Inflammatory macrophage treated with lipopolysaccharide for 1 hour (primary cell): ENCODE measurements at regions not wholly inside any gene's neighbourhood (a gene's known extent, or its start where the extent isn't known, plus 50 kb on each side); places are given as distances from the start of the nearest gene placed in this dataset.

Source experiments
- DNase-seq, 2 donors: peaks; one replicate each; pipeline ENCODE4 v3.0.0-alpha.2; 2020 to 2022

GRCh38 chr1:184221087-184221486 is 165.7 kb upstream of the C1orf21 start:
- DNase-seq = no peak

GRCh38 chr1:184222652-184223052 is 164.2 kb upstream of the C1orf21 start:
- peak; percentile 59 to 94 for DNase-seq

- no peak for DNase-seq
Observed at GRCh38 chr1:184223216-184223615, 163.6 kb upstream of the C1orf21 start.

DNA sequence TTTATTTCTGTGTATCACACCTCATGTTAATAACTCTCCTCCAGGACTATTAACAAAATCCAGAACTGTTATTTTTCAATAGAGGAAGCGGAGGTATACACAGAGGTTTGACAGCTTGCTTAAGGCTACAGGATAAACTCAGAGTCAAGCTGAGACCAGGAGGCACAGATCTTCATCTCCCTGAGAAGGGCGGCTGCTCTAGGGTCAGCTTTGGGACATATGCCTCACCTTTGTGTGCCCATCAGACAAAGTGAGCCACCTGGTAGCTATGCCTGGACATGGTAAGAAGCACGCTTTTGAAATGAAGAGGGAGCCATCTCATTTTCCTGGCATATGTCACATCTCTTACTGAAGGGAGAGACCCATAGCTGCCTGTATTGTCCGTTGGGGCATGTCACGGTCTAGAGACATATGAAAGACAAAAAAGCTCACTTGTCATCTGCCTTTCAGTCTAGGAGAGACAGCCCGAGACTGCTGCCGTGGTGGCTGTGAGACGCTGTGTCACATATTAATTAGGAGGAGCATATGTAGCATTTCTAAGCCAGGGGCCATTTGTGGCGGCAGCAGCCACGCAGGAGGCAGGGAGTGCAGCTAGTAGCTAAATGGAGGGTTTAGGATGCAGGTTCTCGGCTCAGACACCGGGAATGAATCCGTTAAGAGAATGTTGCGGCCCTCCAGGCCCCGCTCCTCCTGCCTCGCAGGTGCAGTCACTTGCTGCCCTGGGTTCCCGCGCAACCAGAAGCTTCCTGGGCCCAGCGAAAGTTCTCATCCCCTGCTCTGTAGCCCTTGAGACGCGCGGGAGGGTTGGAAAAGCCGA is 161.3 kb upstream of the C1orf21 start:
- no peak for DNase-seq

DNA sequence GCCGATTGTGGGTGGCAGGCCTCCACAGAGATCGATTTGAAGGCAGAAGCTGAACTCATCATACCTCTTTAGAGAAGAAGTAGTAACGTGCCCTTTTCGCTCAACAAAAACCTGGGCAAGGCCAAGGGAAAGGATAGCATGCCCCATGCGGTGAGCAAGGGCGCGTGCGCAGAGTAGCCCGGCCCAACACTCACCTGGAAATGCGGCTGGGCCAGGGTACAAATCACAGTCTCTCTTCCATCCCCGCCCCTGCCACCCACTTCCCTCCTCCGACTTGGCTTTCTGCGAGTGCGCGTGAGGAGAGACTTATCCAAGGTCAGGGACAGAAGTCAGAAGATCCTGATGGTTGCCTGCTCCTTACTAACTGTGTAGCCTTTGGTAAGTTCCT is 160.7 kb upstream of the C1orf21 start:
- no peak for DNase-seq

DNA sequence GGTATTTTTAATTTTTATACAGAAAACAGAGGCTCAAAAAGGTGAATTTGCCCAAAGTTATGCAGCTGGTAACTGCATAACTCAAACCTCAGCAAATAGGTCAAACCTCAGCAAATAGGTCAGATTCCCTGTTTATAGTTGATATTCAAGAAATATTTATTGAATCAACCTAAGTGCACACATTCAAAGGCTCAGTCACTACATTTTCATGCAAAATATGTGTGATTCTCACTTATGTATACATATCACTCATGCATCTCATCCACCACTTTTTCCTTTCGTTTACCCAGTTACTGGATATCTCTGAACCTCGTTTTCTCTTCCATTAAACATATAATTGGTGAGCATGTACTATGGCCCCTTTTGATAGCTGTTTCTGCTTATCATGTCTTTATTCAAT is 158.3 kb upstream of the C1orf21 start:
- DNase-seq = no peak

DNA sequence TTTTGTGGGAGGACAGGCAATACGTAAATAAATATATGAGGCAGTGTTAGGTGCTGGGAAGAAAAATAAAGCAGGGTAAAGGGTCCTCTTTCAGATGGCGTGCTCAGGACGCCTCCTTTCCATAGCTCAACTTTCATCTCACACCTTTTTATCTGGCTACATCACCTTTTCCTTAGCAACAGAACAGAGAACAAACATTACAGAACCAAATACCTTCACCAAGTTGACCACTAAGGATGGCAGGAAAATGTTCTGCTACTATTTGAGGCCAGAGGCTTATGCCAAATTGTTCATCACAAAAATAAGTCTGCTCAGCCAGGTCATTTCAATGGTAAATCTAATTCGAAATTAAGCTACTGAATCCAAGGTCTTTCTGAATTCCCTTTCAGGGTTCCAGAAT is 149.2 kb upstream of the C1orf21 start:
- DNase-seq = no peak

DNA sequence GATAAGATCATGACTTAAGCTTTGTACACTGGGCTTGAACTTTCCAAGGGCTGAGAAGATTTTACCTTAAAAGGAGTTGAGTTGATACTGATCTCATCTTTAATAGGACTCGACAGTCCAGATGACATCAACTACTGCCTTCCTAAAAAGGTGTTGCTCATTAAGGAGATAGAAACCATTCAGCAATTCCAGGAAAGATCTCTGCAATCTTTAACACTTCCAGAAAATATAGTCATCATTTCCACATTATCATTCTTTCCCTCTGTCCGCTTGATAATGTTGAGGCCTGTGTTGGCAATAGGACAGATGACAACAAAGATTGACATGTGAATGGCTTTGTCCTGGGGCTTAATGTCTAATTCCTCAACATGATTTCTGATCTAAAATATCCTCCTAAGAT is 145.4 kb upstream of the C1orf21 start:
- DNase-seq = no peak

DNA sequence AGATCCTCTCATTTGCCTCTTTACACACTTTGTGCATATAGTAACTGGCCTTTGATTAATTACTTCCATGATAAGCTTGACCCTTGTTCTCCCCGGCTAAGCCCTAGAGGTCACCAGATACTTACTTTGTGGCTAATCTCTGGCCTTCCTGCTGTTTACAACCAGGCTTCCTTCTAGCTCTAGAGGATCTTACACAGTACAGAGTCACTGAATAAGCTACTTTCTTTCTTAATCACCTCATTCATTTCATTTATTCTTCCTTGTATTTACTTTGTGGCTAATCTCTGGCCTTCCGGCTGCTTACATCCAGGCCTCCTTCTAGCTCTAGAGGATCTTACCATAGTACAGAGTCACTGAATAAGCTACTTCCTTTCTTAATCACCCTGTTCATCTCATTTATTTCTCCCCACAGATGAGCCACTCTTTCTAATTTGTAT is 144.3 kb upstream of the C1orf21 start:
- DNase-seq = no peak

- no peak for DNase-seq
Observed at GRCh38 chr1:184244962-184245361, 141.9 kb upstream of the C1orf21 start.

- DNase-seq = no peak
Observed at GRCh38 chr1:184247671-184248070, 139.2 kb upstream of the C1orf21 start.

DNA sequence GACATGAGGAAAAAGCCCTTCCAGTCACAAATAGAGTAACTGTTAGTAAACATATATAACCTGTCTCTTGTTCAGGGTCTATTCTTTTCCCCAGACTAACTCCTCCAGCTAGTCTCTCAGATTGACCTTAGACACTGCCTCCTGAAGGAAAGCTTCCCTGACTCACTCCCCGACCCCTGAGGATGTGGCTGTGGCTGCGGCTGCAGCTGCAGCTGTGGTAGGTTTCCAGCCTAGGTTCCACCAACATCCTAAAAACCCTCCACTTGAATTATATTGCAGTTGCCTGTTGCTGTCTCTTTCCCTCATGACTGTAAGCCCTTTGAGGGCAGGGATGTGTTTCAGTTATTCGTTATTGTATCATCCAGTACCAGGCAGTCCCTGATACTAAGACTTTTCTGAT is 132.9 kb upstream of the C1orf21 start:
- no peak for DNase-seq

DNA sequence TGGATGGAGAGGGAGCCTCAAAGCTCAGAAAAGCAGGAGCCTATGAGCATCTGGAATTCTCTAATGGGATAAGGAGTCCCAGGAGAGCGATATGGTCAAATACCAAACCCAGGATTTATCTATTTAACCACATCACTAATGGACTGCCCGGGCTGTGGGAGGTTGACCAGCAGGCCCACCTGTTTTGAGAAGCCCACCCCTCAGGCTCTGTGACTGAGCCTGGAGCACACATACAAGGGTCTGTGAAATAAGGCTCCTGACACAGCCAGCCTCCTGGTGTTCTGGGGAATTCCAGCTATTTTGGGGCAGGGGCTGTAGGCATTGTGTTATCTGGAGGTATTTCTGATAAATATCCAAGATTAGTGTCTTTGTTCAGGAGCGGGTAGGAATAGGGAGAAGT is 132.0 kb upstream of the C1orf21 start:
- no peak for DNase-seq

GRCh38 chr1:184255560-184255959 is 131.3 kb upstream of the C1orf21 start:
- no peak for DNase-seq

DNA sequence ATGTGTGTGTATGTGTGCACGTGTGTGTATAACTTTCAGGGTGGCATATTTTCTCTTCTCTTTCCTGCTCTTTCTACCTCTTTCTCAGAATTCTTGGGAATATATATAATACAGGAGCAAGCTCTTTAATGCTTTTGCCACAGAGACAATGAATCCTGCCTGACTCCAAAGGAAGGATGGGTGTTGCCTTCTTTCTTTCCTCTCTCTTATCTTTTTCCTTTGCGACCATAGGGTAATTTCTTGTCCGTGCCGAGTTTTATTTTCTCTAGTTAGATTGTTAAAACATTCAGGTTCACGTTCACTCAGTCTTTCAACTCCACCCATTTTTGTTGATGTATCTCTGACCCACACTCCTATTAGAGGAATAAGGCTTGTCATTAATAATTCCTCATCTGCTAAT is 129.0 kb upstream of the C1orf21 start:
- DNase-seq = no peak

GRCh38 chr1:184258525-184258924 is 128.3 kb upstream of the C1orf21 start:
- DNase-seq = no peak

DNA sequence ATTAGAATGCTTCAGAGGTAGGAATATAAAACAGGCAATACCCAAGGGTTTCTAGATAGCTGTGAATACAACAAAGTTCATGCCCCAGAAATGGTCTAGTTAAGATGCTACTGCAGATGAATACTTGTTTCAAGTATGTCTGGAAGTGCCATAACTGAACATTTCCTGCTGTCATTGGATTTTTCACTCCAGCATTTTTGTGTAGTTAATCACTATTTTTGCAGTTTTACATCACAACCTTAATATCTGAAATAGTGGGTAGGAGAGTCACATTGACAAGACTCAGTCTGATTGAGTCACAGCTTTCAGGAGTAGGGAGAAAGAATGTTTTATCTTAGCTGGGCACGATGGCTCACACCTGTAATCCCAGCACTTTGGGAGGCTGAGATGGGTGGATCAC is 126.4 kb upstream of the C1orf21 start:
- DNase-seq = no peak

GRCh38 chr1:184262109-184262508 is 124.7 kb upstream of the C1orf21 start:
- DNase-seq = no peak

- no peak for DNase-seq
Observed at GRCh38 chr1:184267747-184268146, 119.1 kb upstream of the C1orf21 start.

GRCh38 chr1:184270556-184270955 is 116.3 kb upstream of the C1orf21 start:
- DNase-seq = no peak

GRCh38 chr1:184272175-184272866 is 114.5 kb upstream of the C1orf21 start:
- DNase-seq = no peak

- DNase-seq = no peak
Observed at GRCh38 chr1:184276416-184276815, 110.4 kb upstream of the C1orf21 start.

GRCh38 chr1:184279911-184280458 is 106.8 kb upstream of the C1orf21 start:
- DNase-seq = no peak

DNA sequence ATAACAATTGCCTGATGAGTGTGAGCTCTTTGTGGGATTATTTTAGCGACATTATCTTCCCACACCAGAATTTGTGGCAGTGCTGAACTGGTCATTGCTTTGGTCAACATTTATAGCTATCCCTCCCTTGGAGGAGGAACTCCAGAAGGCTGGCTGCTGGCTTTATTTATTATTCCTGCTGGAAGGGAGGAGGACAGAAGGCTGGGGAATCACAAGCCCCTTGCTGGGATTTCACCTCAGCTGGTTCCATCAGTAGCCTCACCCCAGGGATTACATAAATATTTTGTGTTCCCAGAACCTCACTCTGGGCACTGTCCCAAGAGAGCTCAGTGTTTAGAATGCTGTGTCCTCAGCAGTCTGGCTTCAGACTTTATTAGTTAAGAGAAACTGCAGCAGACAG is 102.8 kb upstream of the C1orf21 start:
- DNase-seq = no peak
